Stomach (tissue), 4 donors: ENCODE measurements at regions not wholly inside any gene's neighbourhood (a gene's known extent, or its start where the extent isn't known, plus 50 kb on each side); places are given as distances from the start of the nearest gene placed in this dataset.

Experiments
- POLR2A ChIP-seq, 4 donors: fragments of 450-650 bp; IDR thresholded peaks; one replicate each; pipeline ENCODE4 v1.6.1; 2016; ENCODE audit warnings: antibody characterized with exemption in 4 of 4, control low read depth in 2 of 4, mild to moderate bottlenecking in 1 of 4, moderate library complexity in 1 of 4
- POLR2AphosphoS5 ChIP-seq, 3 donors: sonication (generic); formaldehyde crosslinking; IDR thresholded peaks; one replicate each; pipeline ENCODE4 v1.6.1; 2016; ENCODE audit warnings: antibody characterized with exemption in 3 of 3
- TF ChIP-seq, protein P1 (sequence below), 7 experiments: fragments of 450-650 bp in 4 of 7; fragments of 200-600 bp in 3 of 7; sonication (generic) in 3 of 7; IDR thresholded peaks; one replicate each; pipeline ENCODE4 v1.5.1; 2016 to 2019; ENCODE audit warnings: antibody characterized with exemption in 7 of 7, control low read depth in 2 of 7, mild to moderate bottlenecking in 1 of 7

DNA sequence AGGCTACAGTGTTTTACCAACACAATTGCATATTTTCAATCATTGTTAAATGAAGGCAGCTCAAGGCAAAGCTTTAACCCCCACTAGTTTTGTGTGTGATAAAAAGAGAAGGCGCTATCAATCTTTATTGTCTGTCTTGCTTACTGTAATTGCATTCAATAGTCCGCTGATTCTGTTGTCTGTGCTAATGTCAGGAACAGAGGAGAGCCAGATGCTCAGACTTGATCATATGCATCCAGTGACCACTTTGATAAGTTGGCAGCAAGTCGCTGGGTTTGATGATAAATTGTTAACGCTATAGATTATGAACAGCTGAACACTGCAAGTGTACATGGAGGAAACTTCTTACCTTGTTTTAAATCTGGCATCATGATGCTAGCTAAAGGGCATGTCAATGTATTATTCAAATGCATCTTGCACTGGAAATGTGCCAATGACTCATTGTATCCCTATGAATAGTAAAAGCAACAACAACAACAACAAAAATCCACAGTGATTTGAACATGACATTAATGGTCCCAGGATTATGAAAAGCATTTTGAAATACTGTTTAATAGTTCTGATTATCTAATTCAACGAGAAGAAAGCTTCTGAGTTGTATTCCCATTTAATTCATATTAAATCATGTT lies 423.5 kb upstream of the FANCL start:
- TF ChIP-seq, protein P1, sequence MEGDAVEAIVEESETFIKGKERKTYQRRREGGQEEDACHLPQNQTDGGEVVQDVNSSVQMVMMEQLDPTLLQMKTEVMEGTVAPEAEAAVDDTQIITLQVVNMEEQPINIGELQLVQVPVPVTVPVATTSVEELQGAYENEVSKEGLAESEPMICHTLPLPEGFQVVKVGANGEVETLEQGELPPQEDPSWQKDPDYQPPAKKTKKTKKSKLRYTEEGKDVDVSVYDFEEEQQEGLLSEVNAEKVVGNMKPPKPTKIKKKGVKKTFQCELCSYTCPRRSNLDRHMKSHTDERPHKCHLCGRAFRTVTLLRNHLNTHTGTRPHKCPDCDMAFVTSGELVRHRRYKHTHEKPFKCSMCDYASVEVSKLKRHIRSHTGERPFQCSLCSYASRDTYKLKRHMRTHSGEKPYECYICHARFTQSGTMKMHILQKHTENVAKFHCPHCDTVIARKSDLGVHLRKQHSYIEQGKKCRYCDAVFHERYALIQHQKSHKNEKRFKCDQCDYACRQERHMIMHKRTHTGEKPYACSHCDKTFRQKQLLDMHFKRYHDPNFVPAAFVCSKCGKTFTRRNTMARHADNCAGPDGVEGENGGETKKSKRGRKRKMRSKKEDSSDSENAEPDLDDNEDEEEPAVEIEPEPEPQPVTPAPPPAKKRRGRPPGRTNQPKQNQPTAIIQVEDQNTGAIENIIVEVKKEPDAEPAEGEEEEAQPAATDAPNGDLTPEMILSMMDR (IDR thresholded peaks at IDR 0.05): no peak
- TF ChIP-seq POLR2A (IDR thresholded peaks at IDR 0.05) (no peak), POLR2AphosphoS5 (IDR thresholded peaks at IDR 0.05) (no peak)
